ENCODE measurements at regions not wholly inside any gene's neighbourhood (a gene's known extent, or its start where the extent isn't known, plus 50 kb on each side); places are given as distances from the start of the nearest gene placed in this dataset.
A peak's percentile ranks its signal among the peaks of the same experiment; 100 is the strongest.
"Not testable (repeated sequence)": the region's sequence is repeated elsewhere in the genome, so short reads cannot be mapped to it uniquely, and the experiment has no call there.

DNA sequence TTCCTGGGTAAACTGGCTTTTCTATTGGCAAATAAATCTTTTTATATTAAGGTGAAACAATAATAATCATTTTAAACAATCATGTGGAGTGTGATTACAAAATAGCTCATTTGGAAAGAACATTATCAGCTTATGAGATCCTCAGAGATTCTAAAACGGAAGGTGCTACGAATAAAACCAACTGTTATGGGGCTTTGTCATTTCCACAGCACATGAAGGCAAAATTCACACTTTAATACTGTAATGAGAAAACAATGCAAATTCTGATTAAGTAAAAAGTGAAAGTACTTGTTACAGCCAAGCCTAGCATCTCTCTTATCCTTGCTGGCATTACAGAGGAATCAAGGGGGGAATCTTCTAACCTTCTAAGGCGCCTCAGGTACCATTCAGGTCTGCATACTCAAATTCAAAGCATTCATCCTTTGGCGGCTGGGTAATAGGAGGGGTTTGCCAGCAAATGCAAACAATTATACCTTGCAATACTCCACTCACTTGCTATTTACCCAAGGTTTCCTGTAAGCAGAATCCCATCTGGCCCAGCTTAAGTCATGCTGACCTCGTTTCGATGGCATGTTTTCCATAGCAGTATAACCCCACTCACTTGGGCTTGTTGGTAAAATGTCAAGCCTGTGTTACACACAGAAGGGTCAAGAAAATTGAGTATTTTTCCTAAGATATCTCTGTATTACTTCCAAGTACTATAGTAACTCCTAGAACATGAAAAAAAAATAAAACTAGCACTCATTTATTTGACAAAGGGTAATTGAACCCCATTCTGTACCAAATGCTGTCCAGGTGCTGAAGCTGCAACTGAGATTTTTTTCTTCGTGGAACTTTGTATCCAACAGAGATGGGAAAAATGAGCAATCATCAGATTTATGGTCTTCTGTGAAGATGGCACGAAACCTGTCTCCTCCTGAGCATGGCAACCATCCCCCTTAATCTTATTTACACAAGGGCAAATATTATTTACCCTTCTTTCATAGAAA, 183.7 kb upstream of the LMCD1 start:
- peak; percentile 35 for DNase-seq (ENCODE audit: low read depth)
- Histone ChIP-seq H3K27me3 (ENCODE audit: control insufficient read depth, insufficient read depth, low read length) (no peaks in the 10 kb centered on the region), H3K36me3 (ENCODE audit: control insufficient read depth, insufficient read depth, low read length) (no peaks in the 10 kb centered on the region), H3K4me3 (ENCODE audit: low read depth, low read length) (no peak overlapping the region)
- TF ChIP-seq, protein P1, sequence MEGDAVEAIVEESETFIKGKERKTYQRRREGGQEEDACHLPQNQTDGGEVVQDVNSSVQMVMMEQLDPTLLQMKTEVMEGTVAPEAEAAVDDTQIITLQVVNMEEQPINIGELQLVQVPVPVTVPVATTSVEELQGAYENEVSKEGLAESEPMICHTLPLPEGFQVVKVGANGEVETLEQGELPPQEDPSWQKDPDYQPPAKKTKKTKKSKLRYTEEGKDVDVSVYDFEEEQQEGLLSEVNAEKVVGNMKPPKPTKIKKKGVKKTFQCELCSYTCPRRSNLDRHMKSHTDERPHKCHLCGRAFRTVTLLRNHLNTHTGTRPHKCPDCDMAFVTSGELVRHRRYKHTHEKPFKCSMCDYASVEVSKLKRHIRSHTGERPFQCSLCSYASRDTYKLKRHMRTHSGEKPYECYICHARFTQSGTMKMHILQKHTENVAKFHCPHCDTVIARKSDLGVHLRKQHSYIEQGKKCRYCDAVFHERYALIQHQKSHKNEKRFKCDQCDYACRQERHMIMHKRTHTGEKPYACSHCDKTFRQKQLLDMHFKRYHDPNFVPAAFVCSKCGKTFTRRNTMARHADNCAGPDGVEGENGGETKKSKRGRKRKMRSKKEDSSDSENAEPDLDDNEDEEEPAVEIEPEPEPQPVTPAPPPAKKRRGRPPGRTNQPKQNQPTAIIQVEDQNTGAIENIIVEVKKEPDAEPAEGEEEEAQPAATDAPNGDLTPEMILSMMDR (IDR thresholded peaks at IDR 0.05; ENCODE audit: insufficient read depth, low read length, poor library complexity, severe bottlenecking): no peak

DNA sequence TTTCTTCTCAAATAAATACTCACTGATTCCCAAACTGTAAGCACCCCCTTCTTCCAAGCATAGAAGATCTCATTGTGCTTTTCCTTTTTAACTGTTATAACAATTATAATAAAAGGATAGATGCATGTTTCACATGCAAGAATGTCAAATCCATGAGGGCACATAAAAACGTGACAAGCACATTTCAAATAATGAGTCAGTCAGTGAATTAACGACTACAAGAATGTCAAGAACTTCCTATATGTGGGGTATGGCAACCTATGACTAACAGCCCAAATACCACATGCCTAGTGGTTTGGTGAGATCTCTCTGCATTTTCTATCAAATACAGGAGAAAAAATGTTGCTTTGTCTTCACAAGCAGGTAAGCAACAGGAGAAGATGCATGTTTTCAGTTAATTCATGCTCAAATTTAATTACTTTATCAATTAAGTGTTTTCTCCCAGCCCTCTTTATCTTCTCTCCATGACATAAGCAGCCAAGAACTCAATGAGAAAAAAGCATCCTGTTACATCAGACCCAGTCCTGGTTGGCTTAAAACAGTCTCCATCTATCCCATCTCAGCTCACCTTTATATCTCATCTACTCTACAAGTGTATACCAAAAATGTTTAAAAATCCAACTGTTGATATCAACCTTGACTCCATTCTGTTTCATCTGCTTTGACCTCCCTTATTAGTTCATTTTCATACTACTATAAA, 181.5 kb upstream of the LMCD1 start:
- H3K36me3 ChIP-seq (ENCODE audit: control insufficient read depth, insufficient read depth, low read length): no peaks in the 10 kb centered on the region
- peak; percentile 77 for DNase-seq (ENCODE audit: low read depth)

DNA sequence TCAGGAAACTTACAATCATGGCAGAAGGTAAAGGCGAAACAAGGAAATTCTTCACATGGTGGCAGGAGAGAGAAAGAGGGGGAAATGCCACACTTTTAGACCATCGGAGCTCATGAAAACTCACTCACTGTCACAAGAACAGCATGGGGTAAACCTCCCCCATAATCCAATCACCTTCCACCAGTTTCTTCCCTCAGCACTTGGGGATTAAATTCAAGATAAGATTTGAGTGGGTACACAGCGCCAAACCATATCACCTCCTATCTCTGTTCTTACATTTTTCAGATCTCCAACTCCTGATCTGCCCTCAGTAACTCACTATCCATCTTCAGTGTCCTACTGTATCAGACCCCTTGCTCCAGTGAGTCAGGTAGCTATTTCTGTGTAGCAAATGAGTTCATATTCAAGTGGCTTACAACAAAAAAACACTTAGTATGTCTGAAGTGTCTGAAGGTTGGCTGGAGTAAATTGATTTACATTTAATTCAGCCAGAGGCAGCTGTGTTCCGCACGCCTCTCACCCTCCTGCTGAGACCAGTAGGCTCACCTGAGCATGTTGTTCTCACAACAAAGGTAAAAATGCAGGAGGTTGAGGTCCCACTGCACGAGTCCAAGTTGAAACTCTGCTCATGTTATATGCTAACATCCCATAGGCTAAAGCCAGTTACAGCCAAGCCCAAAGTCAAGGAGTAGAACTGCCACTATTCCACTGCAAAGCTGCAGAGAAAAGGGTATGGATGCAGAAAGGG, 180.7 kb upstream of the LMCD1 start:
- DNase-seq (ENCODE audit: low read depth): no peak
- TF ChIP-seq, protein P1 (IDR thresholded peaks at IDR 0.05; ENCODE audit: insufficient read depth, low read length, poor library complexity, severe bottlenecking): no peak
- Histone ChIP-seq H3K36me3 (ENCODE audit: control insufficient read depth, insufficient read depth, low read length) (no peaks in the 10 kb centered on the region), H3K27me3 (ENCODE audit: control insufficient read depth, insufficient read depth, low read length) (no peaks in the 10 kb centered on the region), H3K4me3 (ENCODE audit: low read depth, low read length) (no peak overlapping the region)

More for the DNA sequence above, 181.5 kb upstream of the LMCD1 start:
- H3K27me3 ChIP-seq (ENCODE audit: control insufficient read depth, insufficient read depth, low read length): no peaks in the 10 kb centered on the region
- TF ChIP-seq, protein P1 (IDR thresholded peaks at IDR 0.05; ENCODE audit: insufficient read depth, low read length, poor library complexity, severe bottlenecking): no peak
- no peak overlapping the region for H3K4me3 ChIP-seq (ENCODE audit: low read depth, low read length)

DNA sequence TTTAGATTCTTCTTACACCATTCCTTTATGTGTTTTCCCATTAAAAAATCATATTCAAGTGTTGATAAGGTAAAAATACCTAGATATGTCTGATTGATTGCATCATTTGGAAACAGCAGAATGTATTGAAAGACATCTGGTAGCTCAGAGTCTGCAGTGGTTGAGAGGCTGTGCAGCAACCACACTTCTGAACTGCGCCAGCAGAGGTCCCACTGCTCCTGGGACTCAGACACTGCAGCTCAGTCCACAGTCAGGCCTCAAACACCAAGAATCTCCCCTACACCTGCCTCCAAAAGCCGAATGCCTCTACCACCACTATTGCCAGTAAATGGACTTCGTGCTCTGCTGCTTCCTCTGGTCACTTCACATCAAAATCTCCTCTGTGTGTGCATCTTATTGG, 176.9 kb upstream of the LMCD1 start:
- Histone ChIP-seq H3K4me3 (ENCODE audit: low read depth, low read length) (no peak overlapping the region), H3K27me3 (ENCODE audit: control insufficient read depth, insufficient read depth, low read length) (no peaks in the 10 kb centered on the region), H3K36me3 (ENCODE audit: control insufficient read depth, insufficient read depth, low read length) (no peaks in the 10 kb centered on the region)
- no peak for DNase-seq (ENCODE audit: low read depth)
- TF ChIP-seq, protein P1 (IDR thresholded peaks at IDR 0.05; ENCODE audit: insufficient read depth, low read length, poor library complexity, severe bottlenecking): peak; percentile 45

DNA sequence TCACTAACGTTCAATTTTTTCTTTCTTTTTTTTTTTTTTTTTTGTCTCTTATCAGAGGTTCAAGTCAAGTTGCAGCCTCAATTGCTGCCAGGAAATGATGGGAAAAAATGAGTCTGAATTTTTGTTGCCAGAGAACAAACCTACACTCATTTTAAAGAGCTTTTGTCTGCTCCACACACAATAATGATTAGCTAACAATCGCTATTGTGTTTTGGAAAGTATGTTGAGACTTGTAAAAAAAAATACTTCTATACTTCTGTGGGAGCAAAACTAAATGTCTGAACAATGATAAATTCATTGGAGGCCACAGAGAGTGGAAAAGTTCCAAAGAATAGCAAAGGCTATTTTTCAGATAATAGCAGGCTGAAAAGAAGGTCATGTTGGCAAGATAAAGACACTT, 176.3 kb upstream of the LMCD1 start:
- TF ChIP-seq, protein P1 (IDR thresholded peaks at IDR 0.05; ENCODE audit: insufficient read depth, low read length, poor library complexity, severe bottlenecking): no peak
- no peak for DNase-seq (ENCODE audit: low read depth)
- Histone ChIP-seq H3K4me3 (ENCODE audit: low read depth, low read length) (no peak overlapping the region), H3K36me3 (ENCODE audit: control insufficient read depth, insufficient read depth, low read length) (no peaks in the 10 kb centered on the region), H3K27me3 (ENCODE audit: control insufficient read depth, insufficient read depth, low read length) (no peaks in the 10 kb centered on the region)

DNA sequence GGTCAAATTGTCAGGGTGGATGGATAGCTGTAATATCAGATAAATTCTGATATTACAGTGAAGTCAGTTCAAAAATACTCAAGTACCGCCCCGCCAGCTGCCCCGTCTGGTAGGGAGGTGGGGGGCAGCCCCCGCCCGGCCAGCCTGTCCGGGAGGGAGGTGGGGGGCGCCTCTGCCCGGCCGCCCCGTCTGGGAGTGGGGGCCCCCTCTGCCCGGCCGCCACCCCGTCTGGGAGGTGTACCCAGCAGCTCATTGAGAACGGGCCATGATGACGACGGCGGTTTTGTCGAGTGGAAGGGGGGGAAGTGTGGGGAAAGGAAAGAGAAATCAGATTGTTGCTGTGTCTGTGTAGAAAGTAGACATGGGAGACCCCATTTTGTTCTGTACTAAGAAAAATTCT, 175.8 kb upstream of the LMCD1 start:
- not testable (repeated sequence) for DNase-seq (ENCODE audit: low read depth); H3K4me3 ChIP-seq (ENCODE audit: low read depth, low read length)

More for the DNA sequence above, 175.8 kb upstream of the LMCD1 start:
- H3K36me3 ChIP-seq (ENCODE audit: control insufficient read depth, insufficient read depth, low read length); H3K27me3 ChIP-seq (ENCODE audit: control insufficient read depth, insufficient read depth, low read length): not testable (repeated sequence)
